ENCODE measurements at regions not wholly inside any gene's neighbourhood (a gene's known extent, or its start where the extent isn't known, plus 50 kb on each side); places are given as distances from the start of the nearest gene placed in this dataset.

- no peak overlapping the region for H3K27ac Mint-ChIP-seq
- DNase-seq: no peak
- H3K36me3 Mint-ChIP-seq (ENCODE audit: low read depth): no peaks in the 10 kb centered on the region
Observed at GRCh38 chr2:120589771-120590608, 145.7 kb upstream of the GLI2 start.

GRCh38 chr2:120590841-120591240, 144.8 kb upstream of the GLI2 start:
- Mint-ChIP-seq H3K27ac (no peak overlapping the region), H3K36me3 (ENCODE audit: low read depth) (no peaks in the 10 kb centered on the region), H3K4me3 (no peak overlapping the region), H3K27me3 (ENCODE audit: low read depth, poor library complexity) (peaks cover 93% of the 10 kb centered on the region), H3K4me1 (peaks cover 7% of the 10 kb centered on the region), H3K9me3 (no peaks in the 10 kb centered on the region)
- DNase-seq: no peak
- TF ChIP-seq, protein P1, sequence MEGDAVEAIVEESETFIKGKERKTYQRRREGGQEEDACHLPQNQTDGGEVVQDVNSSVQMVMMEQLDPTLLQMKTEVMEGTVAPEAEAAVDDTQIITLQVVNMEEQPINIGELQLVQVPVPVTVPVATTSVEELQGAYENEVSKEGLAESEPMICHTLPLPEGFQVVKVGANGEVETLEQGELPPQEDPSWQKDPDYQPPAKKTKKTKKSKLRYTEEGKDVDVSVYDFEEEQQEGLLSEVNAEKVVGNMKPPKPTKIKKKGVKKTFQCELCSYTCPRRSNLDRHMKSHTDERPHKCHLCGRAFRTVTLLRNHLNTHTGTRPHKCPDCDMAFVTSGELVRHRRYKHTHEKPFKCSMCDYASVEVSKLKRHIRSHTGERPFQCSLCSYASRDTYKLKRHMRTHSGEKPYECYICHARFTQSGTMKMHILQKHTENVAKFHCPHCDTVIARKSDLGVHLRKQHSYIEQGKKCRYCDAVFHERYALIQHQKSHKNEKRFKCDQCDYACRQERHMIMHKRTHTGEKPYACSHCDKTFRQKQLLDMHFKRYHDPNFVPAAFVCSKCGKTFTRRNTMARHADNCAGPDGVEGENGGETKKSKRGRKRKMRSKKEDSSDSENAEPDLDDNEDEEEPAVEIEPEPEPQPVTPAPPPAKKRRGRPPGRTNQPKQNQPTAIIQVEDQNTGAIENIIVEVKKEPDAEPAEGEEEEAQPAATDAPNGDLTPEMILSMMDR (IDR thresholded peaks at IDR 0.05): no peak

More at GRCh38 chr2:120589771-120590608, 145.7 kb upstream of the GLI2 start:
- peaks cover 94% of the 10 kb centered on the region for H3K27me3 Mint-ChIP-seq (ENCODE audit: low read depth, poor library complexity)
- no peaks in the 10 kb centered on the region for H3K9me3 Mint-ChIP-seq
- peaks cover 7% of the 10 kb centered on the region for H3K4me1 Mint-ChIP-seq
- TF ChIP-seq, protein P1 (IDR thresholded peaks at IDR 0.05): no peak
- H3K4me3 Mint-ChIP-seq: no peak overlapping the region

DNA sequence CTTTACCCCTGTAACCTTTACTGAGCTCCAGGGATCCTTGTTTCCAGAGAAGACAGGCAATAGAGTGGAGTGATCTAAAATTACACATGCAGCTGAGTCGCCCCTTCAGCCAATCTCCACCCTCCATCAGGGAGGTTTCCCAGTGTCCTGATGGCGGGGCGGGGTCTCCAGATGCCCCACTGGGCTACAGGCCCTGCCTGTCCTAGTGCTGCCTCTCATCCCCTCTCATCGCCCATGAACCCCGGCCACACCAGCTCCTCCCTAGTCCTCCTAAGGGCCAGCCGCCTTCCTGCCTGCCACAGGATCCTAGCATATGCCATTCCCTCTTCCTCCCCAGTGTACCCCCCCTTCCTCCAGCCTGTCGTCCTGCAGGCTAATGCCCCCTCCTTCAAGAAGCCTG, 144.1 kb upstream of the GLI2 start:
- Mint-ChIP-seq H3K4me1 (peaks cover 4% of the 10 kb centered on the region), H3K27me3 (ENCODE audit: low read depth, poor library complexity) (peaks cover 93% of the 10 kb centered on the region), H3K4me3 (no peak overlapping the region), H3K36me3 (ENCODE audit: low read depth) (no peaks in the 10 kb centered on the region), H3K27ac (no peak overlapping the region), H3K9me3 (no peaks in the 10 kb centered on the region)
- DNase-seq: no peak
- TF ChIP-seq, protein P1 (IDR thresholded peaks at IDR 0.05): no peak

GRCh38 chr2:120592084-120592483, 143.6 kb upstream of the GLI2 start:
- no peak for DNase-seq
- Mint-ChIP-seq H3K4me3 (no peak overlapping the region), H3K27me3 (ENCODE audit: low read depth, poor library complexity) (peaks cover 93% of the 10 kb centered on the region), H3K27ac (no peak overlapping the region), H3K4me1 (no peaks in the 10 kb centered on the region), H3K36me3 (ENCODE audit: low read depth) (no peaks in the 10 kb centered on the region), H3K9me3 (no peaks in the 10 kb centered on the region)
- TF ChIP-seq, protein P1 (IDR thresholded peaks at IDR 0.05): no peak

- Mint-ChIP-seq H3K9me3 (no peaks in the 10 kb centered on the region), H3K4me1 (no peaks in the 10 kb centered on the region), H3K27me3 (ENCODE audit: low read depth, poor library complexity) (peaks cover 89% of the 10 kb centered on the region), H3K27ac (no peak overlapping the region), H3K36me3 (ENCODE audit: low read depth) (no peaks in the 10 kb centered on the region), H3K4me3 (no peak overlapping the region)
- no peak for DNase-seq
- TF ChIP-seq, protein P1 (IDR thresholded peaks at IDR 0.05): no peak
Observed at GRCh38 chr2:120593921-120594686, 141.6 kb upstream of the GLI2 start.
